ENCODE measurements at regions not wholly inside any gene's neighbourhood (a gene's known extent, or its start where the extent isn't known, plus 50 kb on each side); places are given as distances from the start of the nearest gene placed in this dataset.

DNA sequence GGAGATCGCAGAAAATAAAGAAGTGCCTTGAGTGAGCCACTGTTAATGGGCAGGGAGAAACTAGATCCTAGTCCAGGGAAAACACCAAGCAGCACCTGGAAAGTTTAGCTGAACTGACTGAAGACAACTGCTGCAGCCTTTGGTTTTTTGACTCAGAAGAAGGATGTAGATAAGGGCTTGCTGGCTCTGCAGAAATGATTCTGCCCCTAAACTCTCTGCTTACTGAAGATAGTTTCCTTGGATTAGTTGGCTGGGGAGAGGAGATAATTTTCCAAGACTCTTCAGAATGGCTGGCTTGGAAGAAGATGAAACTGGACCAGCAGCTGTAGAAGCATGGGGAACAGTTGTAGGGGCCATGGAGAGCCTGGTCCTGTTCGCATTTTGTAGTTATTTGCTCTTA is 471.8 kb downstream of the KDM4C start:
- DNase-seq: no peak

GRCh38 chr9:7228726-7229125 is 471.0 kb downstream of the KDM4C start:
- no peak for DNase-seq

DNA sequence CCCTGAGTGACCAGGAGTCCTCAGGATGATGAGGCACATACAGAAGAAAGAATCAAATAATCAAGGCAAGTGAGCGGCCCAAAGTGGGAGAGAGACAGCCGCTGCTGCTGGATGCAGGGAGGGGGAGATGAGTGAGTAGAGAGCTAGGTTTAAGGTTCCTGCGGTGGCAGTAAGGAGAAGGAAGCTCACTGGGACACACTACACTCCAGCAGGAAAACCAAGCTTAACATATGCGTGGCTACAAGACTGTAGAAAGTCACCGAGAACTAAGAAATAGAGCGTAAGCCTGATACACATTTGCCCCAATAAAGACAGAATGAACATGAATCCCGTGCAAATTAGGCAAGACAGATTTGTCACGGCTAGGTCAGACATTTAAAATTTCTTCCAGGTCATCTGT is 470.2 kb downstream of the KDM4C start:
- no peak for DNase-seq

DNA sequence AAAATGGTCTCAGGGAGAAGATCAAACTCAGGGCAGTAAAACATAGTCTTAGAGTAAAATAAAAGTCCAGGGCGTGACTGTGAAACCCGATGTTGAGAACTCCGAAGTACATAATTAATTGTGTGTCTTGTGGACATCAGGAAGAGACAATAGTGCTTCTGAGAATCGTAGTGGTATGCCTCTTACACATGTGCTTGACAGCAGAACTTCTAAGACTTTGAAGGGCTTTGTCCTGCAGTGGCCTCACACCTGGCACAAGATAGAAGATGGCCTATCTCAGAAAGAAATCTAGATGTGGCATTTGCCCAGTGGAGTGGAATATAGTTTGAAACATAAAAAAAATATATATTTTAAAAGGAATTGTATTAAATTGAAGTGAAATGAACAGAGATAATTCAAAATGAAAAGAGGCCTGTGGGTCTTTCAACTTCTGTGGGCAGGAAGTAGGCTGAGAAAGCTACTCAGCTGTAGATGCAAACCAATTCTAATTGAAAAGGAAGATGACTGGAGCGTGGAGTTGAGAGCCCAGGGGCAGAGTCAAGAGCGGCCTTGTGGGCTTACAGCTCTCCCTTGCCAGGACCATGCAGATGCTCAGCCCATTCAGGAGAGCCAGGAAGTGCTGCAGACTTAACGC is 468.4 kb downstream of the KDM4C start:
- no peak for DNase-seq

Data from AML-193 (cell line).